ENCODE measurements at regions not wholly inside any gene's neighbourhood (a gene's known extent, or its start where the extent isn't known, plus 50 kb on each side); places are given as distances from the start of the nearest gene placed in this dataset.

- H3K4me1 Mint-ChIP-seq (ENCODE audit: unreplicated experiment), result no peaks in the 10 kb centered on the region
- no peak overlapping the region for H3K4me3 Mint-ChIP-seq (ENCODE audit: unreplicated experiment)
- DNase-seq (ENCODE audit: extremely low spot score, unreplicated experiment), result no peak
- no peaks in the 10 kb centered on the region for H3K9me3 Mint-ChIP-seq (ENCODE audit: unreplicated experiment)
- H3K36me3 Mint-ChIP-seq (ENCODE audit: unreplicated experiment), result no peaks in the 10 kb centered on the region
- no peaks in the 10 kb centered on the region for H3K27me3 Mint-ChIP-seq (ENCODE audit: unreplicated experiment)
- no peak for TF ChIP-seq CTCF (IDR thresholded peaks at IDR 0.05)
- no peak overlapping the region for H3K27ac Mint-ChIP-seq (ENCODE audit: unreplicated experiment)
Measured at GRCh38 chr10:3593611-3594010, 191.4 kb downstream of the KLF6 start.

- DNase-seq (ENCODE audit: extremely low spot score, unreplicated experiment), result no peak
Measured at GRCh38 chr10:3592424-3592823, 192.6 kb downstream of the KLF6 start.

GRCh38 chr10:3588816-3589215, 196.2 kb downstream of the KLF6 start:
- Mint-ChIP-seq H3K4me3 (ENCODE audit: unreplicated experiment) (no peak overlapping the region), H3K4me1 (ENCODE audit: unreplicated experiment) (peaks cover 2% of the 10 kb centered on the region), H3K36me3 (ENCODE audit: unreplicated experiment) (no peaks in the 10 kb centered on the region), H3K9me3 (ENCODE audit: unreplicated experiment) (no peaks in the 10 kb centered on the region), H3K27me3 (ENCODE audit: unreplicated experiment) (no peaks in the 10 kb centered on the region), H3K27ac (ENCODE audit: unreplicated experiment) (no peak overlapping the region)
- no peak for DNase-seq (ENCODE audit: extremely low spot score, unreplicated experiment)
- no peak for TF ChIP-seq CTCF (IDR thresholded peaks at IDR 0.05)

More at GRCh38 chr10:3592424-3592823, 192.6 kb downstream of the KLF6 start:
- Mint-ChIP-seq H3K27ac (ENCODE audit: unreplicated experiment) (no peak overlapping the region), H3K4me3 (ENCODE audit: unreplicated experiment) (no peak overlapping the region), H3K27me3 (ENCODE audit: unreplicated experiment) (no peaks in the 10 kb centered on the region), H3K36me3 (ENCODE audit: unreplicated experiment) (no peaks in the 10 kb centered on the region), H3K9me3 (ENCODE audit: unreplicated experiment) (no peaks in the 10 kb centered on the region), H3K4me1 (ENCODE audit: unreplicated experiment) (no peaks in the 10 kb centered on the region)
- TF ChIP-seq CTCF (IDR thresholded peaks at IDR 0.05), result no peak

GRCh38 chr10:3588346-3588745, 196.7 kb downstream of the KLF6 start:
- no peak for TF ChIP-seq CTCF (IDR thresholded peaks at IDR 0.05)
- H3K27ac Mint-ChIP-seq (ENCODE audit: unreplicated experiment), result no peak overlapping the region
- H3K4me3 Mint-ChIP-seq (ENCODE audit: unreplicated experiment), result no peak overlapping the region
- no peaks in the 10 kb centered on the region for H3K36me3 Mint-ChIP-seq (ENCODE audit: unreplicated experiment)
- H3K4me1 Mint-ChIP-seq (ENCODE audit: unreplicated experiment), result peaks cover 2% of the 10 kb centered on the region
- H3K9me3 Mint-ChIP-seq (ENCODE audit: unreplicated experiment), result no peaks in the 10 kb centered on the region
- no peak for DNase-seq (ENCODE audit: extremely low spot score, unreplicated experiment)
- no peaks in the 10 kb centered on the region for H3K27me3 Mint-ChIP-seq (ENCODE audit: unreplicated experiment)

- H3K36me3 Mint-ChIP-seq (ENCODE audit: unreplicated experiment), result no peaks in the 10 kb centered on the region
- TF ChIP-seq CTCF (IDR thresholded peaks at IDR 0.05), result no peak
- H3K27me3 Mint-ChIP-seq (ENCODE audit: unreplicated experiment), result no peaks in the 10 kb centered on the region
- no peaks in the 10 kb centered on the region for H3K9me3 Mint-ChIP-seq (ENCODE audit: unreplicated experiment)
- H3K4me3 Mint-ChIP-seq (ENCODE audit: unreplicated experiment), result no peak overlapping the region
- peaks cover 2% of the 10 kb centered on the region for H3K4me1 Mint-ChIP-seq (ENCODE audit: unreplicated experiment)
- H3K27ac Mint-ChIP-seq (ENCODE audit: unreplicated experiment), result no peak overlapping the region
- DNase-seq (ENCODE audit: extremely low spot score, unreplicated experiment), result no peak
Measured at GRCh38 chr10:3584926-3585784, 199.9 kb downstream of the KLF6 start.

Measured in osteocyte (in vitro differentiated cells).